ENCODE measurements at regions not wholly inside any gene's neighbourhood (a gene's known extent, or its start where the extent isn't known, plus 50 kb on each side); places are given as distances from the start of the nearest gene placed in this dataset.
"Not testable (repeated sequence)": the region's sequence is repeated elsewhere in the genome, so short reads cannot be mapped to it uniquely, and the experiment has no call there.

GRCh38 chr5:18617191-18617590 is 982.9 kb downstream of the TAF11L14 start:
- not testable (repeated sequence) for DNase-seq

DNA sequence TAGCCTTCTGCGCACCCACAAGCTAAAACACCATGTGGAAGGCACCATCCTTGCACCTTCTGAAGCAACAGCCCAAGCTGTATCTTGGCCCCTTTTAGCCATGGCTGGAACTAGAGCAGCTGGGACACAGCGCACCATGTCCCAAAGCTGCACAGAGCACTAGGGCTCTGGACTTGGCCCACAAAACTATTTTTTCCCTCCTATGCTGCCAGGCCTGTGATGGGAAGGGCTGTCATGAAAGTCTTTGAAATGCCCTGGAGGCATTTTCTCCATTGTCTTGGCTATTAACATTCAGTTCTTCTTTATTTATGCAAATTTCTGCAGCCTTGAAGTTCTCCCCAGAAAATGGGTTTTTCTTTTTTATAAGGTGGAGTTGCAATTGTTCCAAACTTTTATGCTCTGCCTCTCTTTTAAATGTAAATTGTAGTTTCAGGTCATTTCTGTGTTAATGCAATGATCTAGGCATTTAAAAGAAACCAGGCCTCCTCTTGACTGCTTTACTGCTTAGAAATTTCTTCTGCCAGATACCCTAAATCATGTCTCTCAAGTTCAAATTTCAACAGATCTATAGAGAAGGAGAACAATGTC is 996.3 kb downstream of the TAF11L14 start:
- no peak for DNase-seq

DNA sequence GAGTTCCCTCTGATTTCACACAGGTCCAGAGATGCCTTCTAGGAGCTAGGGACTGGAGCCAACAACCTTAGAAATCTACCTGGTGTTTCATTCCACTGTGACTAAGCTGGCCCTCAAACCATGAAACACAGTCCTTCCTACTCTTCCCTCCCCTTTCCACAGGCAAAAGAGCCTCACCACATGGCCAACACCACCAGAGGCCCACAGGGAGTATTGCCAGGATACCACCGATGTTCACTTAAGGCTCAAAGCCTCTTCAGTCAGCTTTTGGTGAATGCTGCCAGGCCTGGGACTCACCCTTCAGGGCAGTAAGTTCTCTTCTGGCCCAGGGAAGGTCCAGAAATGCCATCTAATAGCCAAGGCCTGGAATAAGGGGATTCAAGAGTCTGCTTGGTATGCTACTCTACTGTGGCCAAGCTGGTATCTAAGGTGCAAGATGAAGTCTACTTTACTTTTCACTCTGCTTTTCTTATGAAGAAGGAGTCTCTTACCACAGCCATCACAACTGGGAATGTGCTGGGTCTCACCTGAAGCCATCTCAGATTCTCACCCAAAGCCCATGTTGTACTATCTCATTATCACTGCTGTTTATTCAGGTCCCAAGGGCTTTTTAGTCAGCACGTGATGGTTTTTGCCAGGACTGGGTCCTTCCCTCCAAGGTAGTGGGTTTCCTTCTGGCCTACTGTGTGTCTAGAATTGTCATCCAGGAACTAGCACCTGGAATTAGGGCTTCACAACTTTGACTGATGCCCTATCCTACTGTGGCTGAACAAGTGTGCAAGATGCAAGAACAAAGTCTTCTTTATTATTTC is 1018.4 kb downstream of the TAF11L14 start:
- no peak for DNase-seq

DNA sequence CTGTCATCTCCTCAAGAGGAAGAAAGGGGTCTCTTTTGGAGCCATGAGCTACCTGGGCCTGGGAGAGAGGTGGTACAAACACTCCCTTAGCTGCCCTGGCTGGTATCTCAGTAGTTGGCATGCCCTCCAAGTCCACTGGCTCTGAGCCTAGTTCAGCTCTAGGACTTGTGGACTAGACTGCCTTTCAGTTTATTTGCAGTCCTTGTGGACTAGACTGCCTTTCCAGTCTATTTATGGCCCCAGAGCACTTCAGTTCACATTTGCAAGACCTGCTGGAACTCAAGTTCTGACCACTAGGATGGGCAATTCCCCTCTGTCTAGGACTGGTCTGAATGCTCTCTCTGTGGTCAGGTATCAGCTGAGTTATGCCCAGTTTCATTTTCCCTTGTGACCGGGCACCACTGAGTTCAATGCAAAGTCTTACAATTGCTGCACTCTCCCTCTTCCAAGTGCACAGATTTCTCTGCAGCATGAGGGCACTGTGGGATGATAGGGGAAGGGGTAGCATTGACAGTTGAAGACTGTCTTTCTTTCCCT is 1019.0 kb downstream of the TAF11L14 start:
- DNase-seq, result no peak

- no peak for DNase-seq
Measured at GRCh38 chr5:18660511-18660910, 1026.3 kb downstream of the TAF11L14 start.

DNA sequence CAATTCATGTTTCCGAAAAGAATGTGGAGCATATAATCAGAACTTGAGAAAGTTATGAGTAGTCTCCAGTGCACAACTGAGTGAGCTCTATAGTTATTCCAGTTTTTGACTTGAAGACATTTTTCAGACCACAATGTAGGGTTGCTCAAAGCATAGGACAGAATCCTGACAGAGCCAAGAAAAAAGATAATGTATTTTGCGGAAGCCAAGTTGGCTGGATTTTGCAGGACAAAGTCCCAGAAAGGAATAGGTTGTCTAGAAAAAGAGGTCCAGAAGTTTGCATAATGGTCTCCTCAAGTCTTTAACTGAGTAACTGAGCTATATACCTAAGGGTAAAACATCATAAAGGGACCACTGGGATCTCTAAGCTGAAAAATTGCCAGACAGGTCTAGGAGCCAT is 1028.0 kb downstream of the TAF11L14 start:
- no peak for DNase-seq

- DNase-seq, result not testable (repeated sequence)
Measured at GRCh38 chr5:18674212-18674611, 1040.0 kb downstream of the TAF11L14 start.

DNA sequence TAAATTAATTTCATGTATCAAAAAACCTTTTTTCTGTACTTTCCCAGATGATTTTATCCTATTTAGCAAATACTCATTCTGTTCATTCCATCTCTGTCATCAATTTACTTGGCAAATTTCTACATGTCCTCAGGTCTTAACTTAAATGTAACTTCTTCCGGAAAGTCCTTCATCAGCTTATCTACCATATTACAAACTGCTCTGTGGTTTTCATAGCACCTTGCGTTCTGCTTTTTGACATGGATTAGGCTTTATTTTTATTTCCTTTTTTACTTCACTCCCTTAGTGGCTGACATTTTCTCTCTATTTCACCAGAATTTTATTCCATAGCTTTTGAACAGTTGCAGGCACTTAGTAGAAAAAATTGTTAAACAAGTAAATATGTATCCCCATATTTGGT is 1040.8 kb downstream of the TAF11L14 start:
- no peak for DNase-seq

- no peak for DNase-seq
Measured at GRCh38 chr5:18686253-18686652, 1052.0 kb downstream of the TAF11L14 start.

DNA sequence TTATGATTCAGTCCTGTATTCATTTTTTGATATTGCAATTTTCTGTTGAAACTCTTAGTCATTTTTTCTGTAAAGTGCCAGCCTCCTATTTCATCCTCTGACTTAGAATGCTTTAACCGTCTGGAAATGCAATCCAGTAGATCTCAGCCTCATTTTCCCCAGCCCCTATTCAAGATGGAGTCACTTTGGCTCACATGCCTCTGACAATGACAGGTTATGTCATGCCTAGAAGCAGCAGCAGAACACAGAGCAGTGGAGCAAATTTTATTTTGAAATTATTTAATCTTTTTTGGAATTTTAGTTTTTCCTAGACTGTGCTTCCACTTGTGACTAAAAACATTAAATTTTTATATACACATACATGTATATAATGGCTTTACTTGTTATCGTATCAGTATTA is 1053.2 kb downstream of the TAF11L14 start:
- DNase-seq, result no peak

DNA sequence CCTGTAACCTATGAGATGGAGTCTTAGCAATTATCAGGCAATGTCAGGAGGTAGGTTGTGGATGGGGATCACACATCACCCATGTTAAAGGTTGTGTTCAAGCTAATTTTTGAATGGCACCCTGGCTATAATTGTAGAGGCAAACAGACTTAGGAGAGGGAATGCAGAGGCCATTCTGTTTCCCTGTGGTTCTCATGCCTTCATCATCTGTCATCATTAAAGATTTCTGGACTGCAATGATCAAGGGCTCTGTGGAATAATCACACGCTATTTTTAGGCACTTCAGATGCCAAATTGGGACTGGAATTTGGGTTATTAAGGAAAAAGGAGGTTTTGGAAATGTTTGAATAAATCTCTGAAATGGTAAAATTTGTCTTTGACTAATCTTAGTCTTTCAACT is 1065.4 kb downstream of the TAF11L14 start:
- no peak for DNase-seq

- no peak for DNase-seq
Measured at GRCh38 chr5:18702821-18703220, 1068.6 kb downstream of the TAF11L14 start.

- peak; percentile 3 for DNase-seq
Measured at GRCh38 chr5:18712936-18713485, 1078.8 kb downstream of the TAF11L14 start.

GRCh38 chr5:18720002-18720401 is 1085.7 kb downstream of the TAF11L14 start:
- DNase-seq, result peak; percentile 82

DNA sequence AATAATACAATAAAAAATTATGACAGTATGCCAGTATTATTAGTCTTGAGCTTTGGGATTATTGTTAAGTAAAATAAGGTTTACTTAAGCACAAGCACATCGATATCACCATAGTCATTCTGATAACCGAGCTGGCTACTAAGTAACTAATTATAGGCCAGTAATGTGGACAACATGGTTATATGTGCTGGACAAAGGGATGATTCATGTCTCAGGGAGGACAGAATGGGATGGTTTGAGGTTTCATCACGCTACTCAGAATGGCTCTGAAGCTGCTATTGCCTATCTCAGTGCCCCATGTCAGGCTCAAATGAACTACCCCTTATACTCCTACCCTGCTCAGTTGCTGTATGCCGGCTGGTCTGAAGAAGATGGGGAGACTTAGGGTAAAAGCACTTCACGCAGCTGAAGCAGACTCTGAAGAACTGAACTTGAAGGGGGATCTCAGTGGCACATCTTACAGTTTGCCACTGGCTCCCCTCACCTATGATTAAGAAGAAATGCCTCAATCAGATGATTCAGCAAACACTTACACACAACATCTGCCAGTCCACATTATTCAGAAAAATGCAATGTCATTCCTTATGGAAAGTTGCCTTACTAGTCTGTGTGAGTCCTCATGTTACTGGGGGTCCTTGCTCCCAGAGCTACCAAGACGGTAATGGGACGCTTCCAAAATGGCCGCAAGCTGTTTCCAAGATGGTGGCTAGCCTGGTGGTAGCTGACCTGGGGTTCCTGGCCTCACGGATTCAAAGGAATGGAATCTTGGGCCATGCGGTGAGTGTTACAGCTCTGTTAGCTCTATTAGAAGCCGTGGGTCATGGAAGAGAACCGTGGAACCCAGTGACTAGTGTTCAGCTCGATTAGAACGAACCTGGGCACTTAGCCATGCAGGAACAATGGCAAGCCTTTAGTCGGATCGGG is 1098.6 kb downstream of the TAF11L14 start:
- no peak for DNase-seq

GRCh38 chr5:18736051-18736398 is 1101.8 kb downstream of the TAF11L14 start:
- DNase-seq, result no peak

- DNase-seq, result not testable (repeated sequence)
Measured at GRCh38 chr5:18736736-18737135, 1102.5 kb downstream of the TAF11L14 start.

DNA sequence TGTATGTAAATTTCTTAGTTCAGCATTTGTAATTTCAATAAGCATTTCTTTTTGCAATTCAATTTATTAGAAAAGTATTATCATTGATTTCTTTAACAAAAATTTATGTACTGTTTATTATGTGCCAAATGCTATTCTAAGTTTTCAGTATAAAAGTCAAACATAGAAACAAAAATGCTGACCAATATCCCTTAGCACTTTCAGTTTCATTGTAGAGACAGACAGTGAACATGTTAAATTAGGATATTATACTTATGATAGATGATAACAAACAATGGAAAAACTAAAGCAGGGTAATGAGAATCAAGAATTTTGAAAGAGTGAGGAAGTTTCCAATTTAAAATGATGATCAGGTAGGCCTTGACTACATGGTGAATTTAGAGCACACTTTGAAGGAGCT is 1106.0 kb downstream of the TAF11L14 start:
- DNase-seq, result no peak

DNA sequence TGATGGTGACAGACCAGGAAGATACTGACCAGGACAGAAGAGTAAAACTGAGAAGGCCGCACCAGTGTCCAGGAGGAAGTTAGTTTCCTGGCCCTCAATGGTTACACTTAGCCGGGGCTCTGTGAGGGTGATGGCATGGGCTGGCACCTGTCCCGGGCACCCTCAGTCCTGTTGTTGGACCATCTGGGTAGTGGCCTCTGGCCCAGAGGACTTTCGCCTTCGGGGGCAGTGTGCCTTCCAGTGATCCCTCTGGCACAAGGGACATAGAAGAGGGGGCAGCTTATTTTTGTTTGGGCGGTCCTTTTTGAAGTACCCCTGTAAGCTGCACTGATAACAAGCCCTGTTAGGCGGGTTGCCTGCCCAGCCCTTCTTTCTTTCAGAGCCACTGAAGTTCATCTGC is 1108.6 kb downstream of the TAF11L14 start:
- no peak for DNase-seq

GRCh38 chr5:18744441-18744840 is 1110.2 kb downstream of the TAF11L14 start:
- no peak for DNase-seq

DNA sequence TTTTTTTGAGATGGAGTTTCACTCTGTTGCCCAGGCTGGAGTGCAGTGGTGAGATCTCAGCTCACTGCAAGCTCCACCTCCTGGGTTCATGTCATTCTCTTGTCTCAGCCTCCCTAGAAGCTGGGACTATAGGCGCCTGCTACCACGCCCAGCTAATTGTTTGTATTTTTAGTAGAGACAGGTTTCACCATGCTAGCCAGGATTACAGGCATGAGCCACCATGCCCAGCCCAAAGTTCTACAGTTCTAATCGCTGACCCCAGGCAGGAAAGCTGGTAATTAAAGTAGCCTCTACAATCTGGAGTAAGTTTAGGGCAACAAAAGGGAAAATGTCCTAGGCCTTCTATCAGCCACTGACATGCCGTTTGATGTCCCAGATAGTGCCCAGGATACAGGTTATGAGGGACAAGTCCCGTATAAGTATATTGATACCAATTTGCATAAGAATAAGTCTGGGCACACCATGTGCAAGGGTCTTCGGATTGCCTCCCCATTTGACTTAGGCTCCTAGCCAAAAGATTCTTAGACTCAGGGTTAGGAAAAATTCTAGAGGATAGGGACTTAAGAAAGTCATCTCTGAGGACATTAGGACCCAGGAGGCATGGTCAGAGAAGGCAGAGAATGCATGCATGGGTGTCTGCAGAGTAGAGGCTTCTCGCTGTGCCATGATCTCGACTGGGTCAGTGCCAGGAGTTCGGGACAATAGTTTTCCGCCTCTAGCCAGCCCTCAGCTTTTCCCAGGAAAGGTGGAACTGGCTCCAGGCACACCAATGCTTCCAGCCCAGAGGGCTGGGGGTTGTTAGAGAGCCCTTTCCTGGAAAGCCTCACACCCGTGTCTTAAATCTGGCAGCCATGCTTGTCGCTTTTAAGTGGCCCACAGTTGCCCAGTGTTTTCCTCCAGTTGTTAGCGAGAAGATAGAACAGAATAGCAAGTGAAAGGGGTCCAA is 1111.1 kb downstream of the TAF11L14 start:
- no peak for DNase-seq
